AG04449 (cell line): ENCODE measurements at regions not wholly inside any gene's neighbourhood (a gene's known extent, or its start where the extent isn't known, plus 50 kb on each side); places are given as distances from the start of the nearest gene placed in this dataset.

ENCODE experiments used
- CTCF ChIA-PET: fragments of 350-600 bp; formaldehyde crosslinking; extraction: SDS; loops from one replicate; lab custom pipeline; 2021; ENCODE audit warnings: antibody characterized with exemption; lab: Yijun Ruan, JAX
- POLR2A ChIA-PET: fragments of 400-600, 350-600 bp; formaldehyde crosslinking; extraction: SDS; loops from one replicate; lab custom pipeline; 2020; ENCODE audit warnings: antibody characterized with exemption, inconsistent platforms; lab: Yijun Ruan, JAX
- DNase-seq: peaks from one replicate; pipeline ENCODE4 v3.0.0-alpha.2; 2010; ENCODE audit warnings: low read depth, low spot score
- H3K4me3 ChIP-seq: 2 replicates; pipeline ENCODE4 v1.5.1; 2011; ENCODE audit warnings: low read depth, mild to moderate bottlenecking, control low read depth, low read length
- CTCF ChIP-seq: IDR thresholded peaks from one replicate; pipeline ENCODE4 v1.5.1; 2011; ENCODE audit warnings: mild to moderate bottlenecking, moderate library complexity, low read length, control low read depth, inconsistent platforms; ENCODE audit not compliant: insufficient read depth; ENCODE audit errors: missing control alignments

- DNase-seq, result no peak
- ChIA-PET CTCF (interaction anchor here (0.7 kb wide), 1 partner anchor 18 kb away, joined by 3 read pairs; no protein-coding TSS in a partner anchor), POLR2A (no interaction called here)
- H3K4me3 ChIP-seq, result no peak overlapping the region
- no peak for TF ChIP-seq CTCF
Observed at GRCh38 chr11:103556171-103556570, 446.9 kb downstream of the DYNC2H1 start.

GRCh38 chr11:103566116-103566515 is 456.9 kb downstream of the DYNC2H1 start:
- DNase-seq, result no peak
- TF ChIP-seq CTCF, result no peak
- POLR2A ChIA-PET, result no interaction called here
- CTCF ChIA-PET, result no interaction called here
- H3K4me3 ChIP-seq, result no peak overlapping the region

- ChIA-PET CTCF (interaction anchor here (0.9 to 2.1 kb wide), 3 partner anchors 19 to 44 kb away, joined by 5 to 12 read pairs (median 6); no protein-coding TSS in a partner anchor), POLR2A (no interaction called here)
- DNase-seq, result no peak
- H3K4me3 ChIP-seq, result no peak overlapping the region
- TF ChIP-seq CTCF, result no peak
Observed at GRCh38 chr11:103581760-103582159, 454.7 kb upstream of the DDI1 start.

- H3K4me3 ChIP-seq, result no peak overlapping the region
- no peak for TF ChIP-seq CTCF
- DNase-seq, result no peak
- ChIA-PET CTCF (interaction anchor here (1.6 to 2.1 kb wide), 2 partner anchors 18 to 45 kb away, joined by 6 to 12 read pairs; no protein-coding TSS in a partner anchor), POLR2A (no interaction called here)
Observed at GRCh38 chr11:103582351-103582909, 454.0 kb upstream of the DDI1 start.

- POLR2A ChIA-PET, result no interaction called here
- CTCF ChIA-PET, result interaction anchor here (0.9 to 1.2 kb wide), 2 partner anchors 9 to 16 kb away, joined by 3 to 4 read pairs; no protein-coding TSS in a partner anchor
- H3K4me3 ChIP-seq, result no peak overlapping the region
- DNase-seq, result no peak
- no peak for TF ChIP-seq CTCF
Observed at GRCh38 chr11:103584021-103584420, 452.4 kb upstream of the DDI1 start.

- no peak for TF ChIP-seq CTCF
- no peak overlapping the region for H3K4me3 ChIP-seq
- DNase-seq, result no peak
- ChIA-PET CTCF (no interaction called here), POLR2A (no interaction called here)
Observed at GRCh38 chr11:103584720-103585119, 451.7 kb upstream of the DDI1 start.
